HEK293T (cell line): ENCODE measurements at regions not wholly inside any gene's neighbourhood (a gene's known extent, or its start where the extent isn't known, plus 50 kb on each side); places are given as distances from the start of the nearest gene placed in this dataset.

Experiments used
- CTCF ChIA-PET: fragments of 350-600 bp; formaldehyde crosslinking; extraction: SDS; loops from one replicate; lab custom pipeline; 2021; ENCODE audit warnings: antibody characterized with exemption, inconsistent platforms; lab: Yijun Ruan, JAX
- POLR2A ChIA-PET: fragments of 350-600 bp; formaldehyde crosslinking; extraction: SDS; loops from one replicate; lab custom pipeline; 2020; ENCODE audit warnings: antibody characterized with exemption, inconsistent platforms; lab: Yijun Ruan, JAX
- DNase-seq: peaks from one replicate; pipeline ENCODE4 v3.0.0; 2012; ENCODE audit warnings: mixed read lengths; ENCODE audit errors: extremely low spot score
- ARNT ChIP-seq: fragments of 450-650 bp; IDR thresholded peaks from 2 replicates; pipeline ENCODE4 v1.6.1; 2017; ENCODE audit warnings: mild to moderate bottlenecking
- BHLHE40 ChIP-seq: fragments of 450-650 bp; IDR thresholded peaks from 2 replicates; pipeline ENCODE4 v1.6.1; 2016; ENCODE audit warnings: mild to moderate bottlenecking, moderate library complexity, borderline replicate concordance
- CTBP1 ChIP-seq: fragments of 450-650 bp; IDR thresholded peaks from 2 replicates; pipeline ENCODE4 v1.6.1; 2016; ENCODE audit warnings: borderline replicate concordance
- ELF4 ChIP-seq: fragments of 450-650 bp; IDR thresholded peaks from 2 replicates; pipeline ENCODE4 v1.6.1; 2017; ENCODE audit warnings: antibody characterized with exemption
- FOXA1 ChIP-seq: fragments of 450-650 bp; IDR thresholded peaks from 2 replicates; pipeline ENCODE4 v1.6.1; 2016; ENCODE audit warnings: mild to moderate bottlenecking
- FOXK2 ChIP-seq: fragments of 450-650 bp; IDR thresholded peaks from 2 replicates; pipeline ENCODE4 v1.6.1; 2016; ENCODE audit warnings: mild to moderate bottlenecking
- FOXM1 ChIP-seq: fragments of 450-650 bp; IDR thresholded peaks from 2 replicates; pipeline ENCODE4 v1.6.1; 2017; ENCODE audit warnings: mild to moderate bottlenecking, borderline replicate concordance
- HDGF ChIP-seq: fragments of 450-650 bp; IDR thresholded peaks from 2 replicates; pipeline ENCODE4 v1.6.1; 2017; ENCODE audit warnings: antibody characterized with exemption, borderline replicate concordance
- L3MBTL2 ChIP-seq: fragments of 450-650 bp; conservative IDR thresholded peaks from 2 replicates; pipeline ENCODE4 v1.6.1; 2016; ENCODE audit warnings: mild to moderate bottlenecking
- LEF1 ChIP-seq: fragments of 450-650 bp; IDR thresholded peaks from 2 replicates; pipeline ENCODE4 v1.6.1; 2017; ENCODE audit warnings: mild to moderate bottlenecking, borderline replicate concordance
- NFRKB ChIP-seq: fragments of 450-650 bp; IDR thresholded peaks from 2 replicates; pipeline ENCODE4 v1.6.1; 2016; ENCODE audit warnings: mild to moderate bottlenecking, moderate library complexity
- PKNOX1 ChIP-seq: fragments of 450-650 bp; IDR thresholded peaks from 2 replicates; pipeline ENCODE4 v1.6.1; 2016
- SP1 ChIP-seq: fragments of 450-650 bp; IDR thresholded peaks from 2 replicates; pipeline ENCODE4 v1.6.1; 2017
- SUZ12 ChIP-seq: fragments of 450-650 bp; IDR thresholded peaks from 2 replicates; pipeline ENCODE4 v1.6.1; 2016; ENCODE audit warnings: mild to moderate bottlenecking
- TARDBP ChIP-seq: fragments of 450-650 bp; IDR thresholded peaks from 2 replicates; pipeline ENCODE4 v1.6.1; 2016
- ZNF384 ChIP-seq: fragments of 450-650 bp; IDR thresholded peaks from 2 replicates; pipeline ENCODE4 v1.6.1; 2016

GRCh38 chr2:15081356-15081755 is 448.8 kb downstream of the LRATD1 start:
- POLR2A ChIA-PET, result no interaction called here
- TF ChIP-seq ARNT, result no peak
- CTCF ChIA-PET, result no interaction called here
- DNase-seq, result no peak

GRCh38 chr2:15082105-15083058 is 449.9 kb downstream of the LRATD1 start:
- ChIA-PET CTCF (no interaction called here), POLR2A (no interaction called here)
- no peak for DNase-seq
- TF ChIP-seq HDGF (no peak), LEF1 (no peak), SUZ12 (no peak), ELF4 (no peak), TARDBP (no peak), FOXA1 (no peak), PKNOX1 (no peak), FOXM1 (no peak)

GRCh38 chr2:15084826-15085489 is 452.4 kb downstream of the LRATD1 start:
- ChIA-PET CTCF (no interaction called here), POLR2A (no interaction called here)
- DNase-seq, result no peak
- TF ChIP-seq LEF1 (no peak), SP1 (no peak), BHLHE40 (no peak), CTBP1 (no peak), ELF4 (no peak), PKNOX1 (no peak), FOXK2 (no peak), NFRKB (no peak), FOXM1 (no peak), ARNT (no peak), L3MBTL2 (no peak)

- TF ChIP-seq ARNT (no peak), FOXM1 (no peak), ELF4 (no peak), NFRKB (no peak), HDGF (no peak), SP1 (no peak), SUZ12 (no peak), TARDBP (no peak), FOXK2 (no peak), CTBP1 (no peak), ZNF384 (no peak), L3MBTL2 (no peak), FOXA1 (no peak)
- ChIA-PET POLR2A (no interaction called here), CTCF (no interaction called here)
These were observed 459.7 kb downstream of the LRATD1 start for GRCh38 chr2:15092181-15092580.

GRCh38 chr2:15092691-15093090 is 460.2 kb downstream of the LRATD1 start:
- CTCF ChIA-PET, result no interaction called here
- DNase-seq, result no peak
- TF ChIP-seq ARNT (no peak), BHLHE40 (no peak), FOXM1 (no peak)
- POLR2A ChIA-PET, result no interaction called here

More at GRCh38 chr2:15092181-15092580, 459.7 kb downstream of the LRATD1 start:
- DNase-seq, result no peak

GRCh38 chr2:15094161-15094560 is 461.6 kb downstream of the LRATD1 start:
- ChIA-PET POLR2A (no interaction called here), CTCF (no interaction called here)
- no peak for DNase-seq
- no peak for TF ChIP-seq CTBP1
- TF ChIP-seq L3MBTL2, result no peak
- no peak for TF ChIP-seq FOXM1
- no peak for TF ChIP-seq NFRKB
- TF ChIP-seq BHLHE40, result no peak
- no peak for TF ChIP-seq HDGF
- TF ChIP-seq LEF1, result no peak
- TF ChIP-seq FOXA1, result no peak
- no peak for TF ChIP-seq TARDBP
- TF ChIP-seq ARNT, result no peak
- TF ChIP-seq ZNF384, result no peak
- no peak for TF ChIP-seq FOXK2
- no peak for TF ChIP-seq PKNOX1
- no peak for TF ChIP-seq SP1
- no peak for TF ChIP-seq SUZ12
